ENCODE measurements at regions not wholly inside any gene's neighbourhood (a gene's known extent, or its start where the extent isn't known, plus 50 kb on each side); places are given as distances from the start of the nearest gene placed in this dataset.

- TF ChIP-seq, protein P1, sequence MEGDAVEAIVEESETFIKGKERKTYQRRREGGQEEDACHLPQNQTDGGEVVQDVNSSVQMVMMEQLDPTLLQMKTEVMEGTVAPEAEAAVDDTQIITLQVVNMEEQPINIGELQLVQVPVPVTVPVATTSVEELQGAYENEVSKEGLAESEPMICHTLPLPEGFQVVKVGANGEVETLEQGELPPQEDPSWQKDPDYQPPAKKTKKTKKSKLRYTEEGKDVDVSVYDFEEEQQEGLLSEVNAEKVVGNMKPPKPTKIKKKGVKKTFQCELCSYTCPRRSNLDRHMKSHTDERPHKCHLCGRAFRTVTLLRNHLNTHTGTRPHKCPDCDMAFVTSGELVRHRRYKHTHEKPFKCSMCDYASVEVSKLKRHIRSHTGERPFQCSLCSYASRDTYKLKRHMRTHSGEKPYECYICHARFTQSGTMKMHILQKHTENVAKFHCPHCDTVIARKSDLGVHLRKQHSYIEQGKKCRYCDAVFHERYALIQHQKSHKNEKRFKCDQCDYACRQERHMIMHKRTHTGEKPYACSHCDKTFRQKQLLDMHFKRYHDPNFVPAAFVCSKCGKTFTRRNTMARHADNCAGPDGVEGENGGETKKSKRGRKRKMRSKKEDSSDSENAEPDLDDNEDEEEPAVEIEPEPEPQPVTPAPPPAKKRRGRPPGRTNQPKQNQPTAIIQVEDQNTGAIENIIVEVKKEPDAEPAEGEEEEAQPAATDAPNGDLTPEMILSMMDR (IDR thresholded peaks at IDR 0.05), result no peak
- no peak for TF ChIP-seq POLR2A (IDR thresholded peaks at IDR 0.05)
These were observed 61.5 kb upstream of the PTGR2 start for GRCh38 chr14:73789989-73790581.
